CD4-positive, alpha-beta T cell treated with Interferon alpha-2 for 1 hour (primary cell): ENCODE measurements at regions not wholly inside any gene's neighbourhood (a gene's known extent, or its start where the extent isn't known, plus 50 kb on each side); places are given as distances from the start of the nearest gene placed in this dataset.
"Not testable (repeated sequence)": the region's sequence is repeated elsewhere in the genome, so short reads cannot be mapped to it uniquely, and the experiment has no call there.

ENCODE experiments used
- DNase-seq, 2 donors: peaks; one replicate each; pipeline ENCODE4 v3.0.0-alpha.2; 2020 to 2022

- DNase-seq = no peak
Measured at GRCh38 chr14:22384167-22384549, 204.9 kb downstream of the DAD1 start.

DNA sequence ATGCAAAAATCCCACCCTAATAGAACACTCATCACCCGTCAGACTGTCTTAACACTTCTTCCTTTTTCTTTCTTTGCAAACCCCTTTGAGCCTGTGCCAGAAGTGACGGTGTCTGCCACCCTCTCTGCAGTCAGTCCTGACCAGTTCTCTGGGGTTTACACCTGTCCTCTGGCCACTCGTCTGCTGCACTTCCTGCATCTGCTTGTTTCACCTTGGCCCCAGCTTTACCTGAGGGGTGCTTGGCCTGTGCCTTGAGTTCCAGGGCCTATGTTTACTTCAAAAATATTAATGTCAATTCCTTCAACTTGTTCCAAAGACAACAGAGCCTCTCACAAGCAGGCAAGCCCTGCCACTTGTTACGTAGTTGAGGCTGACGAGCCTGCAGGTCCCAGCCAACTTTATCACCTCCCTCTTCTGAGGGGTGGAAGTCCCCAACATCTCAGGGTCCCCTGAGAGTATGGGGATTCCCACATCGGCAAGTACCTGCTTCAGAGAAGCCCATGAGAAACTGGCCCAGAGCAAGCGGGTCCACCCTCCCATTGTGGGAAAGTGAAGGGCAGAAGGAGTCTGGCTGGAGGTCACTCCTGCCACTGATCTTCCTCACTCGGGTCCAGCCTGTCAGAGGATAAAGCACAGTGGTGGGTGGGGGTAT lies 205.4 kb downstream of the DAD1 start:
- peak; percentile 40 to 64 for DNase-seq

GRCh38 chr14:22382955-22383354 lies 206.1 kb downstream of the DAD1 start:
- DNase-seq = no peak

- no peak for DNase-seq
Measured at GRCh38 chr14:22382395-22382794, 206.6 kb downstream of the DAD1 start.

- DNase-seq = no peak
Measured at GRCh38 chr14:22381766-22382165, 207.3 kb downstream of the DAD1 start.

DNA sequence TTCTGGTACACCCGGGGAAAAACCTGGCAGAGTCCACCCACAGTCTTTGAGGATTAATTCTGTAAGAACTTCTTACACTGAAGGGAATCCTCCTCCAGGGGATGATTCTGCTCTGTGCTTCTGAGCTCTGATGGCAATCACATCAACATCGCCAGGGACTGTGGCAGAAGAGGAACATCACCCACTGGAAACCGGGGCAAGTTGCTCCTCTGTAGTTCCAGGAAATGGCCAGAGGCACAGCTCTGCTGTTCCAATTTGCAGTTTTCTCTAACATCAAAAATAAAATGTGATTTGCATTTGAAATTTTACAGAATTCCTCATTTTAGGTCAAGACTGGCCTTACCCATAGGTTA lies 207.6 kb downstream of the DAD1 start:
- DNase-seq = no peak

- no peak for DNase-seq
Measured at GRCh38 chr14:22380571-22381407, 208.2 kb downstream of the DAD1 start.

- DNase-seq = no peak
Measured at GRCh38 chr14:22379727-22380126, 209.3 kb downstream of the DAD1 start.

- no peak for DNase-seq
Measured at GRCh38 chr14:22378181-22378580, 210.8 kb downstream of the DAD1 start.

- DNase-seq = peak; percentile 3 to 13
Measured at GRCh38 chr14:22375321-22375930, 213.6 kb downstream of the DAD1 start.

GRCh38 chr14:22370084-22370847 lies 218.8 kb downstream of the DAD1 start:
- no peak for DNase-seq

GRCh38 chr14:22358726-22359125 lies 230.3 kb downstream of the DAD1 start:
- no peak for DNase-seq

DNA sequence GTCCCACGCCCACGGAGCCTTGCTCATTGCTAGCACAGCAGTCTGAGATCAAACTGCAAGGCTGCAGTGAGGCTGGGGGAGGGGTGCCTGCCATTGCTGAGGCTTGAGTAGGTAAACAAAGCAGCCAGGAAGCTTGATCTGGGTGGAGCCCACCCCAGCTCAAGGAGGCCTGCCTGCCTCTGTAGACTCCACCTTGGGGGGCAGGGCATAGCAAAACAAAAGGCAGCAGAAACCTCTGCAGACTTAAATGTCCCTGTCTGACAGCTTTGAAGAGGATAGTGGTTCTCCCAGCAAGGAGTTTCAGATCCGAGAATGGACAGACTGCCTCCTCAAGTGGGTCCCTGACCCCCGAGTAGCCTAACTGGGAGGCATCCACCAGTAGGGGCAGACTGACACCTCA lies 239.7 kb downstream of the DAD1 start:
- DNase-seq = not testable (repeated sequence)

DNA sequence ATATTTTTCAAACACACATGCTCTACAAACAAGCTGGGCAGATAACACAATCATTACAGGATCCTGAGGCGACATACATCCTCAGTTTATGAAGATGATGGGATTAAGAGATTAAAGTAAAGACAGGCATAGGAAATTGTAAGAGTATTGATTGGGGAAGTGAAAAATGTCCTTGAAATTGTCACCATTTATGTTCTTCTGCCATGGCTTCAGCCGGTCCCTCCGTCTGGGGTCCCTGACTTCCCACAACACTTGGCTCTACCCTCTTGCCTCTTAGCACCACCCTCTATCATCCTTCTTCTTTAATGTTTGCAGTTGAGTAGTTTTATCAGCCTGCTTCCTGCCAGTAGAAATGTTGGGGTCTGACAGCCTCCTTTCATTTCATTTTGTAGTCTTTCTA lies 244.4 kb downstream of the DAD1 start:
- DNase-seq = no peak

DNA sequence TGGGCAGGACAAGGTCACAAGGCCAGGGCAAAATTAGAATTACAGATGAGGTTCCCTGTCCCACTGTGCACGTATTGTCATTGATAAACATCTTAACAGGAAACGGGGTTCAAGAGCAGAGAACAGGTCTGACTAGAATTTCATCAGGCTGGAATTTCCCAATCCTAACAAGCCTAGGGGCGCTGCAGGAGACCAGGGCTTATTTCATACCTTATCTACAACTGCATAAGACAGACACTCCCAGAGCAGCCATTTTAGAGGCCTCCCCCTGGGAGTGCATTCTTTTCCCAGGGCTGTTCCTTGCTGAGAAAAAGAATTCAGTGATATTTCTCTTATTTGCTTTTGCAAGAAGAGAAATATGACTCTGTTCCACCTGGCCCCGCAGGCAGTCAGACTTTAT lies 244.8 kb downstream of the DAD1 start:
- not testable (repeated sequence) for DNase-seq

DNA sequence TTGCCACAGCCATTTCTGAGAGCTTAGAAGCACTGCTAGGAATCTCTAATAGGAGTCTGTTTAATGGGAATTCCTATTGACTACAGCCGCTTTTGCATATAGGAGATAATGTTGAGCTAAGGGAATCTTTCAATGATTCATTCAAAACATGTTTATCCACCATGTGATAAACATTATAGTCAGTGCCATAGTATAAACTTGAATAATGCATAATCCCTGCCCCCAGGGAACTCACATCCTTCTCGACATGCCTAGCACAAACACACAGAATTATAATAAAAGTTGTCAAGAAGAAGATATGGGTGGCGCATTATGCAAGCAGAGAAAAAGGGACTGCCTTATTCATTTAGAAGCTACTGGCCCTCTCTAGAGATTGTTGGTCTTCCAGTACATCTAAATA lies 248.0 kb downstream of the DAD1 start:
- no peak for DNase-seq

DNA sequence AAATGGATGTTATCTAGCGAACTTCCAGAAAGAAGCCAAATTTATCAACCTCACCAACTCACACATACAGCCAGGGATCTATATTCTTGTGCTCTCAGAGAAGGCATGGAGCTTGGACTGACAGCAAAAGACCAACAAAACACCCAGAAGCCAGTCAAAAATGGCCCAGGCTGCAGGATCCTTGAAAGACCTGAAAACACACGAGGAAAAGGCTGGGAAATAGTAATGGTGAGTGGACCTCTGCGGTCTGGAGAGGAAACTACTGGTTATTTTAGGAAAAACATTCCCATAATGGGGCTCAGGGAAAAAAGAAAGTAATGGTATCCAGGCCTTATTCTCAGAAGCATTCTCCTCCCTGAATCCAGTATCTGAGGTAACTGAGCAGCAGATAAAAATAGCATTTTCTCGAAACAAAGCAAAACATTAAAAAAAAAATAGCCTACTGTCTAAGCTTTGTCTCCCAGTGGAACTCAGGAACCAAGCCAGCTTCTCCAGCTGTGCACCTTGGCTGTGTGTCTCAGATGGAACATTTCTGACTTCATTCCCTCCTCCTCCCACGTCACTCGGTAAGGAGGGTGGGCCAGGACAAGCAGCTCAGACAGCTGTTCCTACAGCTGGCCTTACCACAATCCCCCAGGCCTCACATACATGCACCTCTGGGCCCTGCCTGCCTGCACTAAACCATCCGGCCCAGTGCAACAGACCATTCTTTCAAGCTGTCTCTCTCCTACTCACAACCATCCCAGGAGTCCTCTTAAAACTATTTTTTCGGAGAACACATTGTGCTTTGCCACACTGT lies 249.9 kb downstream of the DAD1 start:
- no peak for DNase-seq

- DNase-seq = no peak
Measured at GRCh38 chr14:22338381-22338780, 250.6 kb downstream of the DAD1 start.

DNA sequence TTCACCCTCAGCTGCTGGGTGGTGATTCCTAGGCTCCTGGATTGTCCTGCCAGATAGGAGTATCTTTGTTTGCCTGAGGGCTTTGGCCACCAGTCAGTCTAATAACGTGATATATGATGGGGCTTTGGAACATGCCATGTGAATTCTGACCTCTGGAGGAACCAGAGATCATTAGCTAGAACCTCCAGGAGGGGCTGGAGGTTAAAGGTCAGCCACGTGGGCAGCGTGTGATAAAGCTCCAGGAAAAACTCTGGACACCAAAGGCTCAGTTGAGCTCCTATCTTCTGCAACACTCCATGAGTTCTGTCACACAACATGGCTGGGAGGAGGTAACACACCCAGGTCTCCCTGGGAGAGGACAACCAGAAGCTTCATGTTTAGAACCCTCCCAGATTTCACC lies 251.1 kb downstream of the DAD1 start:
- DNase-seq = no peak

DNA sequence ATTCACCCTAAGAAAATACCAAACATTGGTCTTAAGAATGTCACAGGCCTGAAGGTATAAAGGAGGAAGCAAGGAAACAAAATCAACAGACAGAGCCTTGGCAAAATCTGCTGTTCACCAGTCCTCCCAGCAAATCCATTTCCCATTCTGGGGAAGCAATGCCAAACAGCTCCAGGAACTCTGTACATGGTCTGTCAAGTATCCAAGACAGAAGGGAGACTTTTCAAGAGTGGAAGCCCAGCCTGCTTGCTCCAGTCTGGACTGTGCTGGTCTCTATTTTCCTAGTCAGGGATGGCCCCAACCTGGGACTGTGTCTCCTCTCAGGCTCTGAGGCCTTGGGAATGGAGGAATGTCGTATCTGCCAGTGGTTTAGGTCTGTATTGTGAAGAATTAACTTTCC lies 251.5 kb downstream of the DAD1 start:
- DNase-seq = no peak

DNA sequence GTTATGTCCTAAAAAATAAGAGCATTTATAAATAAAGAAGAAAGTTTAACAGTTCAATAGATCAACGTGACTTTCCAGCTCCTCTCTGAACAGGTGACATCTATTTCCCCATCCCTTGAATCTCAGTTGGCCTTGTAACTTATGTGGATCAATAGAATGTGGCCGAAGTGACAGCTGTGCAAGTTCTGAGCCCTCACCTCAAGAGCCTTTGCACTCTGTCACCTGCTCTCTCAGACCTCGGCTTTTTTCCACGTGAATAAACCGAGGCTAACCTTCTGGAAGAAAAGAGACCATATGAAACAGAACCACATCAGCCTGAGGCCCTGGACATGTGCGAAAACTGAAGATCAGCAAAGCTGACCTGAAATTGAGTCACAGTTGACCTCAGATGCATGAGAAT lies 253.0 kb downstream of the DAD1 start:
- DNase-seq = no peak

GRCh38 chr14:22334627-22335026 lies 254.4 kb downstream of the DAD1 start:
- DNase-seq = no peak

- no peak for DNase-seq
Measured at GRCh38 chr14:22334275-22334577, 254.8 kb downstream of the DAD1 start.
